DOHH2 (cell line): ENCODE measurements at regions not wholly inside any gene's neighbourhood (a gene's known extent, or its start where the extent isn't known, plus 50 kb on each side); places are given as distances from the start of the nearest gene placed in this dataset.

Source experiments
- CTCF ChIP-seq: fragments of 200-600 bp; sonication (generic); IDR thresholded peaks from one replicate; pipeline ENCODE4 v1.5.1; 2014; ENCODE audit warnings: antibody characterized with exemption, mild to moderate bottlenecking, low read depth, low read length; ENCODE audit not compliant: poor library complexity, severe bottlenecking
- EZH2phosphoT487 ChIP-seq: fragments of 200-600 bp; sonication (generic); IDR thresholded peaks from 2 replicates; pipeline ENCODE4 v1.6.1; 2017; ENCODE audit warnings: borderline replicate concordance, mild to moderate bottlenecking, antibody characterized with exemption, low read length, moderate library complexity, mixed read lengths

- no peak for TF ChIP-seq CTCF
- TF ChIP-seq EZH2phosphoT487: no peak
Observed at GRCh38 chr14:66216763-66217162, 269.4 kb upstream of the CCDC196 start.
